Hematopoietic multipotent progenitor cell treated with erythropoietin and hydrocortisone succinate and interleukin-3 and kit ligand, for 6 days (in vitro differentiated cells): ENCODE measurements at regions not wholly inside any gene's neighbourhood (a gene's known extent, or its start where the extent isn't known, plus 50 kb on each side); places are given as distances from the start of the nearest gene placed in this dataset.
A peak's percentile ranks its signal among the peaks of the same experiment; 100 is the strongest.

Experiments used
- DNase-seq: peaks from one replicate; pipeline ENCODE4 v3.0.0-alpha.2; 2015

DNA sequence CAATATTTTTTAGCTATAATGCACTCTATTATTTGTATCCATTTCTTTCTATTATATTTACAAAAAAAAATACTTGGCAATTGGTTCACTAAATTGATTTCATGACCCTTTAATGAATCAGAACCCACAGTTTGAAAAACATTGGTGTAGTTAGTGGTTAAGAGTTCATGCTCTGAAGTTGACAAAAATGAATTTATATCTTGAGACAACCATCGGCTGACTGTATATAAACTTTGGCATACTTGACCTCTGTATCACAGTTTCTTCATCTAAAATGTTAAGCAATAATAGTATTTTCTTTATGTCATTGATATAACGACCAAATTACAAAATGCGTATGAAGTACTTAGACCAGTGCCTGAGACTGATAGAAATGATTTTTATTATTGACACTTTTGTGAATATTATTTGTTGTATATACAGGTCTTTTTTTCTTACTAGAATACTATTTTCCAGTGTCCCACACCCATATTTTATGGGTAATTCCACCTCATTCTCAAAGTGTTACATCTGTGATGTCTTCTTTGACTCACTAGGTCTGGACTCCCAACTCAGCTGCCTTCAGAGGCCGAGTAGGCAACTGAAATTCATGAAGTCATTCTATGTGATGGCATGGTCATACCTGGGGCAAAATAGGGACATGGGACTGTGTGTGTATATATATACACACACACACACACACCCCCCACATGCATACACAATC is 459.2 kb downstream of the RFPL4B start:
- no peak for DNase-seq

DNA sequence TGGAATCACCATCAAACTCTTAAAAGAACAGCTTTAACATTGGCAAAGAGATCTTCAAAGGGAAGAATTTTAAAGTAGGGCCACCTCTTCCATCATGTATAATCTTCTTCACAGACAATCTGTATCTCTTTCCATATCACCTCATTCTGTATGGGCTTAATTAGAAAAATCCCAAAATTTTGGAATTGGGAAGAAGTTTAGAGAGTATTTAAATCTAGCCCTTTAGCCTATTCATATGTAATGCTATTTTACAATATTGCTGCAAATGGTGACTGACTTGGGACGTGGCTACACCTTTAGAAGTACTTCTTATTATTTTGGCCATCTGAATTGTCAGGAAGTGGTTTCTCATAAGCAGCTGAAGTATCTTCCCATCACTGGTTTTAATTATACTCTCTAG is 474.3 kb downstream of the RFPL4B start:
- no peak for DNase-seq

DNA sequence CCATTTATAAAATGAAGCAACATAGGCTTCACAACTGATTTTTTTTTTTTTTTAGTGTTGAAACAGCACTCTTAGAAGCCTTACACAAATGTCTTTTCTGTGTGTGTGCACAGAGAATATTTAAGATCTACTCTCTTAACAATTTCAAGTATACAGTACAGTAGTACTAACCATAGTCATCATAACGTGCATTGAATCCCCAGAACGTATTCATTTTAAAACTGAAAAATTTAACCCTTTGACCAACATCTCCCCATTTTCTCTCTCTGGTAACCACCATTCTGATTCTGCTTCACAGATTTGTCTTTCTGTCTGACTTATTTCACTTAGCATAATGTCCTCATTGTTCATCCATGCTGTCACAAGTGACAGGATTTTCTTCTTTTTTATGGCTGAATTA is 475.6 kb downstream of the RFPL4B start:
- DNase-seq = no peak

DNA sequence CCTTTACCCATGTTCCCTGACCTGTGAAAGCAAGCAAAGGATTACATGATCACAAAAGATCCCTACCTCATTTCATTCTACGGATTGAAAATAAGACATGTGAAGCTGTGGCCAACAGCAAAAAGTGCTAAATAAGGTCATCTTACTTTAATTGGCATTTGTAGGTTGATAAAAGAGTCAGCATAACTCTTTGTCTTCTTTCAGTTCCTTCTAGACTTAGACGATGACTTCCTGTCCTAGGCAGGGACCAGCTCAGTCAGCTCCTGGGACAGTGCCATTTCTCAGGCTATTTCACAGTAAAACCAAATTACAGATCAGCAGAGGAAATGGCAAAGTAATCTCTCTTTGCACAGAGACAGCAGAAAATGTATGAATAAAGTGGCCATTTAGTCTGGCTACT is 480.7 kb downstream of the RFPL4B start:
- DNase-seq = no peak

DNA sequence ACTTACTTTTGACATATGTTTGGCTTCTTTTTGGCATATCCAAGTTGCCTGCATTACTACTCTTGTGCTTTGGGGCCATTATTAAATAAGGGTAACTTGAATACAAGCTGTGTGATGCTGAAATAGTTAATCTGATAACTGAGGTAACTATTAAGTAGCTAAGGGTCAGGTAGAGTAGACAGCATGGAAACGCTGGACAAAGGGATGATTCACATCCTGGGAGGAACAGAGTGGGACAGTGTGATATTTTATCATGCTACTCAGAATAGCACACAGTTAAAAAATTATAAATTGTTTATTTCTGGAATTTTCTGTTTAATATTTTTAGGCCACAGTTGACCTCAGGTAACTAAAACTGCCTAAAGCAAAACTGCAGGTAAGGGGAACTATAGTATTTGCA is 483.9 kb downstream of the RFPL4B start:
- DNase-seq = no peak

DNA sequence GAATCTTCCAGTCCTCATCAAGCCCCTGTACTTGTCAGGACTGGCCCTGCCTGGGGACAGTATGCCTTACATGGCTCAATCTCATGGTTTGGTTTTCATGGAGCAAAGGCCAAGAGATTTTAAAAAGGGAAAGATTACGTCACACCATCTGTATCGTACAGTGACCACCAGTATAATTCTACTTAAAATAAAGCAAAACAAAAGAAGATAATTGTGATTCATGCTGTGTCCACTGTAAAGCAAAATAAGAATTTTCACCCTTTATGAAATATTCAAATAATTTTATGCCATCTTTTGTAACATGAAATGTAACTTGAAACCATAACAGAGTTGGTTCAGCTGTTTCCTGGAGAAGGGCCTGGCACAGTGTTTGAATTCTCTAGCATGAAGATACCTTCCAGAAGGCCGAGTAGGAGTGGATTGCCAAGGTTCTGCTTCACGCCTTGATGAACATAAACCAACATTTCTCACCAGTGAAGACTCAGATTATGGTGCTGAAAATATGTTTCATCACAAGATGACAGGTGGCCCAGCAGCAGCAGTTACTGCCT is 486.5 kb downstream of the RFPL4B start:
- no peak for DNase-seq

DNA sequence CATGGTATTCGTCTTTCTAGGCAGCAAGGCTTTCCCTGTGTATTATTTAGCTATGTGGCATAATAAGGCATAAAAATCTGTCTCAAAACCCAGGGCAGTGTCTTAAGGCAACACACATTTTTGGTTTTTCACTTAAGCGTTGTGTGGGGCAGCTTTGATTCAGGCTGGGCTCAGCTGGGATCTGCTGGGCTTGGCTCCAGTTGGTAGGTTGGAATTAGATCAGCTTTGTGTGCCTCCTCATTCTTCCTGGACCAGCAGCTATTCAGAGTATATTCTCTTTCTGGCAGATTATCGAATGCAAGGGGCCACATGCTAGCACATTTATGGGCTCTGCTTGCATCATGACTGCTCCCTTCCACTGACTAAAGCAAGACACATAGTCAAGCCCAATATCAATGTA is 487.9 kb downstream of the RFPL4B start:
- no peak for DNase-seq

DNA sequence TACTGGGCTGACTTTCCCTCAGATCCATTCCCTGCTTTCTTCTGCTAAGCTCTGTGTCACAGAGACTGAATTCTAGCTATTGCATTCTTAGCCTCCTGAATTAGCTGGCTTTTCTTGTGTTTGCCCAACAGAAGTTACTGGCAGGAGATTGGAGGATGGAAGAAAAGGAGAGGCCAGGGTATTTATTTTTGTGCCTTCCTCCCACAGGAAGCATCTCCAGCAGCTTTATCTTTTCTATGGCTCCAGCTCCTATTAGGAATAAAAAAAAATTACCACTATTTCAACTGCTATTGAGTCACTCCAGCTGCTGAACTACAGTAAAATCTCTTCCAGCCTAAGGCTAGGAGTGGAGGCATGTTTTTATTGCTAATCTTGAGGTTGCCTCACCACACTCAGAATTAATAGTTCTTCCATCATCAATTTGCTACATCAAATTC is 492.4 kb downstream of the RFPL4B start:
- DNase-seq = no peak

DNA sequence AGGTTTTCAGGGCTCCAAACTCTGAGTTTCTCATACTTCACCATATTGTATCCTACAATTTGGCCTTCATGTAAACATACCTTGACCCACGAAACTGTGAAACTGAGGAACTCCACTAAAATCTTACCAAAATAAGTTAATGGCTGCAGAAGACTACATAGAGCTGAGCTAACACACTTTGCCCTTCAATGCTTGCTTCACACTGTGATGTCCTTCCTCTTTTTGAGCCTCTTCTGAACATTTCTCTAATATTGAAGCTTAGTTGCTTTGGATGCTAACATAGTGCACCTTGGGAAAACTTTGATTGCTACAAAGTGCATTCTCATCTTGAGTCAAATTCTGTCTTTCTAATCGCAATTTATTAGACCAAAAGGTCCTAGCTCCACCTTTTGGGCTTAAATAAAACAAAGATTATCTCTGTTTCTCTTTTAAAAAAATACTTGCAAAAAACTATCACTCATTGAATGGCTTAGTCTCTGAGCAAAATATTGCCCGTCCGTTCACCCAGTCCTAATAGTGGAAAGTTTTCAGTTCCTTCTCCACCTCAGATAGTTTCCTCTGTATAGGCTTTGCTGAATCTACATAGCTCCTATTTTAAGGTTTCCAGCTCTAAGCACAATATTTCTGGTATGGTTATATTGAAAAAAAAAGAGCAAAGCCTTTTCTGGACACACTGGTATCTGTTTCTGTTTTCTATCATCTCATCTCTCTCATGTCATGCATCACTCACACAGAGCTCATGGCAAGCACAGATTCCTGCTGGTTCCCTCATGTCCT is 494.6 kb downstream of the RFPL4B start:
- no peak for DNase-seq

DNA sequence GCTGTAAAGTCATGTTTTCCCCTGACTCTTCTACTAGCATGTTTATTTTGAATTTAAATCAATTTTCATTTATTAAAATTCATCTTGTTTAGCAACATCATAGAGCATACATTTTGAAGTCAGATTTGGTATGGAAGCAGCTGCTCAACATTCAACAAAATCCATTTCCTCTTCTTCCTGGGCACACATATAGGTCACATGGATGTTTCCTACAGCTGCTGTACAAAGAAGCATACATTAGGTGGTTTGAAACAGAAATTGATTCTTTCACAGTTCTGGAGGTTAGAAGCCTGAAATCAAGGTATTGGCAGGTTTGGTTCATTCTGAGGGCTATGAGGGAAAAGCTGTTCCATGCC is 495.2 kb downstream of the RFPL4B start:
- DNase-seq = no peak

DNA sequence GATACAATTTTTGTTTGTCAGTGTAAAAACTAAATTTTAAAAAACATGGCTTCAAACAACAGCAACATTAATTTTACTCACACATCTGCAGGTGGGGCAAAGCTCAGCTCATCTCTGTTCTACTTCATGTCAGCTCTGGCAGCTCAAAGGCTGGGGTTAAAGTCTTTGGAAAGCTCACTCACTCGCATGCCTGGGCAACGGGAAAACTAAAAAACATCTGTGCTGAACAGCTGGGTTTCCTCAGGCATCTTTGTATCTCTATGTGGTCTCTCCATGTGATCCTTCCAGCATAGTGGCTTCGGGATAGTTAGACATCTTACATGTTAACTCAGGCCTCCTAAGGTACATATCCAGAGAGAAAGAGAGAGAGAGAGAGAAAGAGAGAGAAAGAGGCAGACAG is 499.6 kb downstream of the RFPL4B start:
- DNase-seq = no peak

DNA sequence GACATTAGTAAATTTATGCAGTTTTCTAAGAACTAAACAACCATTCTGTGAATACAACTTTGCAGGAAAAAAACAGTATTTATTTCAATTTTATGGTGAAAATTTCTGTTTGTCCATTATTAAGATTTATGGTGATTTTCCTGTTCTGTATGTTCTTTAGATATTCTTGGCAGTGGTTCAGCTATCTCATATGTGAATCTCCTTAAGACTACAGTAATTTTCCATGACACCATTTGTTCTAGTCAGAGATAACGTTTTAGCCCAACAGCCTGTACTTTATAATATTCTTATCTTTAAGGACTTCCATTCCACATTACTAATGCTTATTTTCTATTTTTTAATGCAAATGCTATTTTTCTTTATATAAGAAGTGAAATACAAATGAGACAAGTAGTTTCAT is 504.0 kb downstream of the RFPL4B start:
- DNase-seq = peak; percentile 47

DNA sequence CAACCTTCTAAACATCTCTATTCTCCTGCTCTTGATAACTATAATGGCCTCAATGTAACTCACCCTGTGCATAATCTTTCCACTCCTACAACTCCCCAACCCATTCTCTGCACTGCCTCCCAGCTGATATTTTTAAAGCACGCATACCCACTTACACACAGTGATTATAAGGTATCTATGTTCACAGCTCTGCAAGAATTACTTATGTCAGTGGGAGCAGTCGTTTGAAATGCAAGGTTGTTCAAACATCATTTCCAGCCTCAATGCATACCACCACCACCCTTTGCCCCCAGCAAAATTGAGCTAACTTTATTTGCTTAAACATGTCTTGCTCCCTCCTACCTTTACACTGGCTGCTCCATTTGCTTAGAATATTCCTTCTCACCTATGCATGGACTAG is 506.0 kb downstream of the RFPL4B start:
- DNase-seq = no peak

DNA sequence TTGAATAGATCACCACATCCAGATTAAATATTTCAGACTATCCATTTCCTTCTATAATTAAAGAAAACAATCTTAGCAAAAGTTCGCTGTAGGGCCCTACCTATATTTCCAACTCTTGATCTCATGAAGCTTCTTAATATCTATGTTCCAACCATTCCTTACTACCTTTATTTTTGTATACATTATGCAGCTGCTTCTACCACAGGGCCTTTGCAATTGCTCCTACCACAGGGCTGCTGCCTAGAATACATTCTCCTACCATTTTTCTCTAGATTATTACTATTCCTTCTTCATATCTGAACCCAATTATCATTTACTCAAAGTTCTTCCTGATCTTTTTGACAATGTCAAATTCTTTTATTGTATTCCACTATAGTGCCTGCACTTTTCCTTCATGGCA is 516.6 kb downstream of the RFPL4B start:
- DNase-seq = no peak

DNA sequence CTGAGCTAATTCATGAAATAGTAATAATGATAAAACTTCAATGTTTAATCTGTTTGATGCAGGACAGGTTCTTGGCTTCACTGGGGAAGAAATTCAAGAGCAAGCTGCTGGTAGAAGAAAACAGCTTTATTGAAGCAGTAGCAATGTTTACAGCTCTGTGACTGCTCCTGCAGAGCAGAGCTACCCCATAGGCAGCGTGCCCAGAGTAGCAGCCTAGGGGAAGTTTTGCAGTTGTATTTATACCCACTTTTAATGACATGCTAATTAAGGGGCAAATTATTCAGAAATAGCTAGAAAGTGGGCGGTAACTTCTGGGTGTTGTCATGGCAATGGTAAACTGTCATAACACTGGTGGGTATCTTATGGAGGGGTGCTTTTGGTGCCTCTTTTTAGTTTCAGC is 518.0 kb downstream of the RFPL4B start:
- DNase-seq = no peak

DNA sequence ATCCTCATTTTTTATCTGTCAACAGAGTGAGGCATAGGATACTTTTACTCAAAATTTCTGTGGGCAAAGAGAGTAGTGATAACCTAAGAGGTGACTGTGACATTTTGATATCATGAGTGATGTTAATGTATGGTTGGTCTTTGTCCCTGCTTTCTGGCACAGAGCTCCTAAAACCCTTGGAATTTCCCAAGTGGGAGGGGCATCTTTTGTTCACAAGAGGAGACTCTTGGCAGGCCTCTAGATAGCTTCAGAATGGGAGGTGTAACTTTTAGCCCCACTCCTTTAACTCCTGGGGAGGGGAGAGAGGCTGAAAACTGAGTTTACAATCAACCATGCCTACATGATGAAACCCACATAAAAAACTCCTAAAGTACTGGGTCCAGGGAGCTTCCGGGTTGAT is 527.8 kb downstream of the RFPL4B start:
- DNase-seq = no peak

DNA sequence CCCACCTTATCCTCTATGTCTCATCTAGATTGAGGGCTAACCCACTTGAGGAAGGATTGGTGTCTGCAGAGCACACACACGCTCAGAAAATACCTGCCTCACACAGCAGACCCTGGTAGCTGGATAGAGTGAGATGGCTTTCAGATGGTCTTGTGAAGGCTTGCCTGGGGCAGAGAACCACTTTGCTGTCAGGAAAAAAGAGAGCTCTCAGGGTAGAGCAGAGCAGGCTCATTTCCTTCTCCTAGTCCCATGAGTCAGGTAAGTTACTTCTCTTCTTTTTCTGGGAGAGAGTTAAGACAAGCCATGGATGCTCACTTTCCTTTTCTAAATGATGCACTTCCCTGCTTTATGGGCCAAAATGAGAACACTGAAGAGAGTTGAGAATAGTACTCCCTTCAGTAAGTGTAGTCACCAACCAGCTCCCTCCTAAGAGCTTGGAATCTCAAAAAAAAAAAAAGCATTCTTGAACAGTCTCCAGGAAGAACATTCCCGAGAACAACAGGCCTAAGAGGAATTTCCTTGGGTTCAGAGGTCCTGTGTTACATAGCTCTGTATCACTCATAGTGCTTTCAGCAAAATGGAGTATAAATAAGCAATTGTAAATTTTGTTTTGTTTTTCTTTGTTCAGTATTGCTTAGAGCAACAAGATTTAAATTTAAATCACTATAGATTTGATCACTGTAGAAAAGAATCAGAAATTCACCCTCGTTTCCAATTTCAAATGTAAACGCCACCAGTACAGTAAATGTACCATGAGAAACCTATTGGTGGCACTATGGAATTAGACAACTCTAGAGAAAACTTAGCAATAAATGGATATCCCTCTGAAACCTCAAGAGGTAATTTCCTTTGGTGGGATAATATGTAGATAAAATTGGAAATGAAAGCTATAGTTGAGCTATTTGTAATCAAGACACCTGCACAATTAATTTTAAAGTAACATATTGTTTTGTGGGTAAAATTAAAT is 530.3 kb downstream of the RFPL4B start:
- DNase-seq = no peak

DNA sequence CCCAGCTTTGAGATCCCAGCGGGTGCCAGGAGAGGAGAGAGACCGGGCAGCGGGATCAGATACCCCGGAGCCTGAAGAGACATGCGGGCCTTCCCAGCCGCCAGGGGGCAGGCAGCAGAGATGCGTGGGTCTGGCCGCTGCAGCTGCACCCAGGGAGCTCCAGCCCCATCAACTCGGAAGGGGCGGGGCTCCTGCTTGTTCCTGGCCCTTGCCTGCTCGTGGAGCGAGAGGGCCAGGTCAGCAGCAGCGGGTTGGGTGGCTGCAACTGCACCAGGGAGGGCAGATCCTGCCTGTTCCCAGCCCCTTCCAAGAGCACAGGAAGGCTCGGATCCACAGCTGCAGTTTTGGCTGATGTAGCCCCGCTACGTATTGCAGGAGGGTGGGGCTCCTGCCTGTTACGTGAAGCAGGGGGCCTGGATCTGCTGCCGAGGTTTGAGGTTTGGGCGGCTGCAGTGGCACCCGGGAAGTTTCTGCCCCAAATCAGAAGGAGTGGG is 532.8 kb downstream of the RFPL4B start:
- DNase-seq = peak; percentile 10

DNA sequence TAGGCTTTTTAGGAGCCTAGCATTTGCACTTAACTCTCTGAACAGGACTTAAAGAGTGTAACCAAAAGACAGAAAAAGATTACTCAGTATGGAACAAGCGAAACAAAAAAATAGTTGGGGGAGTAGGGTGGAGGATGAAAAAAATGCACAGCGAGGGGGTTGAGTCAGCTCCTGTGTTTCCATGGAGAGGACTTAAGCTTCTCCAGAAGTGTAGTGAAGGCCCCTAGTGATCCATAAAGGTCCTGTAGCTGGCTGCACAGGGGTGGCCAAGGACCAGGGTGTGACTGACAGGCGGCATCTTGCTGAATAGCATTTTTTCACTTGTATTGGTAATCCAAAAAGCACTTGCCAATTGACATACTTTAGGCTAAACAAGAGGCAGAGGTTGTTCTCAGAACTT is 533.9 kb downstream of the RFPL4B start:
- no peak for DNase-seq

DNA sequence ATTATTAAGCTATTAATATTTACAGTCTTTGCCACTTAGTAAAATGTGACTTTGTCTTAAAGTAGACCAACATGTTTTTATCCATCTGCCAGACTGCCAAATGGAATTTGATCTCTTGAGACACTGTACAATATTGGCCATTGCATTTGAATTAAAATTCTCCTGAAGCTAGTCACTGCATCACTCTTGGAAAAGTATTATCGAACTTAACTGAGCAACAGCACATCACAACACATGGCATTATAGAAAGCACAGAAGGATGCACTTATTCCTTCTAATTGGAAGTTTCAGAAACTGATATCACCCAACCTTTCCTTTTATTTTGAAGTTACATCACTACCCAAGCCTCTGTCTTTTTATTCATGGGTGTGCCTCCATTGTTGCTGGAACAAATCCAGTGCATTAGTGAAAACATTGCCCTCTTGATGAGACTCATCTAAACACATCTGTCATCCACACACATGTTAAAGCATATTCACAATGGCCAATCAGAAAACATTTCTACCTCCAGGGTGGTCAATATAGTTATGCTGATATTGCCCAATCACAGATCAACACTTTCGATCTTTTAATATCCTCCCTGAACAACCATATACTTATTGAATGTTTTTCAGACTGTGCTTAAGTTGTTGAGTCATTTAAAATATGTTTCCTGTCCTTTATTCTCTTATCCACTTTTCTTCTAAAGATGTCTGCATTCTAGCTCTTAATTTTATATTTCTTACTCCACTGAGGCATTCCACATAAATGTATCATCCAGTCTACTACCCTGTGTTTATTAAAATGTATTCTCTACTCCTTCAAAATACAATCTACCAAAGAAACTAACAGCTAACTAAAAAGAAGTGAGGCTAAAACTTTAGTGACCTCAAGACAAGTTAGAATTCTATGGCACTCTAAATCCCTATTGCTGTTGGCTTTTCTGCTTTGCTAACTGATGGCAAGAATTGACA is 535.0 kb downstream of the RFPL4B start:
- no peak for DNase-seq

DNA sequence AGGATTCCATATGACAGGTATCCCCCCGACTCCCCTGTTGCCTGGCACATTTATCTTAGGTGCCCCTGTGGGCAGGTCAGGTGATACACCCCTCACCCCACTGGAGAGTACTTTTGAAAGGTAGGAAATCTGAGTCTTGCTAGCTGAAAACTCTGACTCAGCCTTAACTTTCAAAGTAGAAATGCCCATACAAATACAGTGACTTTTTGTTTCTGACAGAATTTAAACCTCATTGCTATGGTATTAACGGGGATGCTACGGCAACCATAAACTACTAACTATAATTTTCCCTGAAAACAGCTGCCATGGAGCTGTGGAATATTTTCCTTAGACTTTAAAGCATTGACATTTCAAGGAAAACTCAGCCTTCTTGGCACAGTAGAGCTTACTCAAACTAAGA is 536.0 kb downstream of the RFPL4B start:
- no peak for DNase-seq

DNA sequence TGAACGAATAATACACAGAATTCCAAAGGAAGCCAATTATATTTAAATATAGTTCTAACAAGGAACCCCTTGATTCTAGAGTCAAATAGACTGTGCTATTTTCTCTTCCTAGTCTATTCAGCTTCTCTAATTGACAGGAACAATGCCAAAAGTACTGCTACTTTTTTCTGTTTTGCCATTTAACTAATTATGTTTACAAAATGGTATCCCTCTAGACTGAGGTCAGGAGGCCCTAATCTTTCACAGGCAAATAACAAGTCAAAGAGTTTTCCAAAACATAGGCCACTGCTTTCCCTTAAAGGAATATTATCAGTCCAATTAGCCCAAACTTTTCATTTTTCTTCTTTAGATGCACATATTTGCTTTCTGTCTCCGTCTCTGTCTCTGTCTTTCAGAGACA is 539.3 kb downstream of the RFPL4B start:
- DNase-seq = no peak
